GM12892 (cell line): ENCODE measurements at regions not wholly inside any gene's neighbourhood (a gene's known extent, or its start where the extent isn't known, plus 50 kb on each side); places are given as distances from the start of the nearest gene placed in this dataset.

Source experiments
- POLR2A ChIP-seq: IDR thresholded peaks from 2 replicates; pipeline ENCODE4 v1.6.1; 2011; ENCODE audit warnings: low read depth, low read length, control low read depth
- POLR2AphosphoS5 ChIP-seq: IDR thresholded peaks from 2 replicates; pipeline ENCODE4 v1.6.1; 2011; ENCODE audit warnings: low read depth, low read length, control low read depth
- TAF1 ChIP-seq: IDR thresholded peaks from 2 replicates; pipeline ENCODE4 v1.6.1; 2011; ENCODE audit warnings: low read depth, mild to moderate bottlenecking, control low read depth, low read length, borderline replicate concordance

DNA sequence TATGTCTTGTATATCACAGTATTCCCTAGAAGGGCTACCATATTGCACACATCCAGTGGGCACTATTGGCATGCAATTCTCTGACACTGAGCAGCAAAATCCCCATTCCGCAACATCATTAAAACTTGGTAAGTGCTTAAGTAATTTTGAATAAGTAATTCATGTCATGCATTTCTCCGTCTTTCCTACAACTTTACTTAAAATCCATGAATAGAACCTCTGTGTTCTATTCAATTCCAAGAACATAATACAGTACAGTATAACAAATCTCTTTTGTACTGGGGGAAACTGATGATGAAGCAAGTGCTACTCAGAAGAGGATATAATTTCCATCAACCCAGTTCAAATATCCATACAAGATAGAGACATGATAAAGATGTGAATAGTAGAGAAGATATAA, 80.9 kb upstream of the SEMA3C start:
- TF ChIP-seq POLR2A: no peak
- TF ChIP-seq POLR2AphosphoS5: no peak
- no peak for TF ChIP-seq TAF1
